ENCODE measurements at regions not wholly inside any gene's neighbourhood (a gene's known extent, or its start where the extent isn't known, plus 50 kb on each side); places are given as distances from the start of the nearest gene placed in this dataset.

GRCh38 chr3:163730684-163731083 is 1347.6 kb downstream of the SI start:
- H3K4me2 ChIP-seq (ENCODE audit: low read length): no peak overlapping the region
- H2AFZ ChIP-seq (ENCODE audit: low read length): no peak overlapping the region
- H3K36me3 ChIP-seq (ENCODE audit: insufficient read depth, low read length): no peaks in the 10 kb centered on the region
- TF ChIP-seq CTCF (IDR thresholded peaks at IDR 0.05; ENCODE audit: low read length): no peak
- TF ChIP-seq EZH2 (IDR thresholded peaks at IDR 0.05; ENCODE audit: borderline replicate concordance, low read length): no peak
- H3K27me3 ChIP-seq (ENCODE audit: insufficient read depth, low read length): no peaks in the 10 kb centered on the region
- peaks cover 5% of the 10 kb centered on the region; the same call in 1 of the 2 replicates for H3K9me2 ChIP-seq (ENCODE audit: low read depth, low read length)
- no peaks in the 10 kb centered on the region for H3F3A ChIP-seq (ENCODE audit: insufficient read depth, low read length)
- H3K4me1 ChIP-seq (ENCODE audit: insufficient read depth, low read length, severe bottlenecking): no peaks in the 10 kb centered on the region
- H3K9ac ChIP-seq (ENCODE audit: low read length): no peak overlapping the region
- no peaks in the 10 kb centered on the region for H4K20me1 ChIP-seq (ENCODE audit: insufficient read depth, low read length)
- H3K79me2 ChIP-seq (ENCODE audit: insufficient read depth, low read length): no peaks in the 10 kb centered on the region
- H3K27ac ChIP-seq (ENCODE audit: low read depth, low read length, poor library complexity, severe bottlenecking): no peak overlapping the region
- no peaks in the 10 kb centered on the region for H3K9me3 ChIP-seq (ENCODE audit: low read length)
- H3K4me3 ChIP-seq (ENCODE audit: low read depth, low read length, poor library complexity, severe bottlenecking): no peak overlapping the region

- H3K9ac ChIP-seq (ENCODE audit: low read length): no peak overlapping the region
- no peak overlapping the region for H2AFZ ChIP-seq (ENCODE audit: low read length)
- no peaks in the 10 kb centered on the region for H3K9me3 ChIP-seq (ENCODE audit: low read length)
- H4K20me1 ChIP-seq (ENCODE audit: insufficient read depth, low read length): no peaks in the 10 kb centered on the region
- H3K4me2 ChIP-seq (ENCODE audit: low read length): no peak overlapping the region
- no peak overlapping the region for H3K27ac ChIP-seq (ENCODE audit: low read depth, low read length, poor library complexity, severe bottlenecking)
- no peaks in the 10 kb centered on the region for H3K36me3 ChIP-seq (ENCODE audit: insufficient read depth, low read length)
- H3K4me1 ChIP-seq (ENCODE audit: insufficient read depth, low read length, severe bottlenecking): no peaks in the 10 kb centered on the region
- peaks cover 2% of the 10 kb centered on the region; the same call in 1 of the 2 replicates for H3K9me2 ChIP-seq (ENCODE audit: low read depth, low read length)
- H3K4me3 ChIP-seq (ENCODE audit: low read depth, low read length, poor library complexity, severe bottlenecking): no peak overlapping the region
- TF ChIP-seq CTCF (IDR thresholded peaks at IDR 0.05; ENCODE audit: low read length): no peak
- TF ChIP-seq EZH2 (IDR thresholded peaks at IDR 0.05; ENCODE audit: borderline replicate concordance, low read length): no peak
- no peaks in the 10 kb centered on the region for H3K79me2 ChIP-seq (ENCODE audit: insufficient read depth, low read length)
- H3K27me3 ChIP-seq (ENCODE audit: insufficient read depth, low read length): no peaks in the 10 kb centered on the region
- no peaks in the 10 kb centered on the region; the same call in 1 of the 2 replicates for H3F3A ChIP-seq (ENCODE audit: insufficient read depth, low read length)
Measured at GRCh38 chr3:163726125-163726524, 1352.2 kb downstream of the SI start.

- H2AFZ ChIP-seq (ENCODE audit: low read length): no peak overlapping the region
Measured at GRCh38 chr3:163722405-163722804, 1355.9 kb downstream of the SI start.

More at GRCh38 chr3:163722405-163722804, 1355.9 kb downstream of the SI start:
- Histone ChIP-seq H3F3A (ENCODE audit: insufficient read depth, low read length) (no peaks in the 10 kb centered on the region; the same call in 1 of the 2 replicates), H3K9me2 (ENCODE audit: low read depth, low read length) (no peaks in the 10 kb centered on the region), H3K9ac (ENCODE audit: low read length) (no peak overlapping the region), H3K4me2 (ENCODE audit: low read length) (no peak overlapping the region), H3K4me1 (ENCODE audit: insufficient read depth, low read length, severe bottlenecking) (no peaks in the 10 kb centered on the region), H3K27me3 (ENCODE audit: insufficient read depth, low read length) (no peaks in the 10 kb centered on the region), H3K27ac (ENCODE audit: low read depth, low read length, poor library complexity, severe bottlenecking) (no peak overlapping the region), H3K4me3 (ENCODE audit: low read depth, low read length, poor library complexity, severe bottlenecking) (no peak overlapping the region), H3K79me2 (ENCODE audit: insufficient read depth, low read length) (no peaks in the 10 kb centered on the region), H3K36me3 (ENCODE audit: insufficient read depth, low read length) (no peaks in the 10 kb centered on the region), H3K9me3 (ENCODE audit: low read length) (no peaks in the 10 kb centered on the region), H4K20me1 (ENCODE audit: insufficient read depth, low read length) (no peaks in the 10 kb centered on the region)
- no peak for TF ChIP-seq EZH2 (IDR thresholded peaks at IDR 0.05; ENCODE audit: borderline replicate concordance, low read length)
- no peak for TF ChIP-seq CTCF (IDR thresholded peaks at IDR 0.05; ENCODE audit: low read length)
